ENCODE measurements at regions not wholly inside any gene's neighbourhood (a gene's known extent, or its start where the extent isn't known, plus 50 kb on each side); places are given as distances from the start of the nearest gene placed in this dataset.
A peak's percentile ranks its signal among the peaks of the same experiment; 100 is the strongest.
"Not testable (repeated sequence)": the region's sequence is repeated elsewhere in the genome, so short reads cannot be mapped to it uniquely, and the experiment has no call there.

DNA sequence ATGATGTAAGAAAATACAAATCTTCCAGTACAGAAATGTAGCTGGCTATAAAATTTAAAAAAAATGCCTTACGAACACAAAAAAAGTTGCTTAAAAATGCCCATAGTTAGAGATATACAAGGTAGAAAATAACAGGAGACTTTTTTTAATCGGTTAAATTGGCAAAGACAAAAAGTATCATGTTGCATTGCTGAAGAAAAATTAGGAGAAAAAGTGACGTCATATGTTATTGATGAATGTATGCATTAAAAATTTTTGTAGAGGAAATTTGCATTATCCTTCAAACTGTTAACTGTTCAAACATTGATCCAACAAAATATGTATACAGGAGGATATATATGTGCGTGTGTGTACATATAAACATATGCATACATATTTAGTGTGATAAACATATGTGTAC is 1634.4 kb upstream of the PCDH7 start:
- no peak for TF ChIP-seq POLR2A (IDR thresholded peaks at IDR 0.05)
- TF ChIP-seq, protein P1, sequence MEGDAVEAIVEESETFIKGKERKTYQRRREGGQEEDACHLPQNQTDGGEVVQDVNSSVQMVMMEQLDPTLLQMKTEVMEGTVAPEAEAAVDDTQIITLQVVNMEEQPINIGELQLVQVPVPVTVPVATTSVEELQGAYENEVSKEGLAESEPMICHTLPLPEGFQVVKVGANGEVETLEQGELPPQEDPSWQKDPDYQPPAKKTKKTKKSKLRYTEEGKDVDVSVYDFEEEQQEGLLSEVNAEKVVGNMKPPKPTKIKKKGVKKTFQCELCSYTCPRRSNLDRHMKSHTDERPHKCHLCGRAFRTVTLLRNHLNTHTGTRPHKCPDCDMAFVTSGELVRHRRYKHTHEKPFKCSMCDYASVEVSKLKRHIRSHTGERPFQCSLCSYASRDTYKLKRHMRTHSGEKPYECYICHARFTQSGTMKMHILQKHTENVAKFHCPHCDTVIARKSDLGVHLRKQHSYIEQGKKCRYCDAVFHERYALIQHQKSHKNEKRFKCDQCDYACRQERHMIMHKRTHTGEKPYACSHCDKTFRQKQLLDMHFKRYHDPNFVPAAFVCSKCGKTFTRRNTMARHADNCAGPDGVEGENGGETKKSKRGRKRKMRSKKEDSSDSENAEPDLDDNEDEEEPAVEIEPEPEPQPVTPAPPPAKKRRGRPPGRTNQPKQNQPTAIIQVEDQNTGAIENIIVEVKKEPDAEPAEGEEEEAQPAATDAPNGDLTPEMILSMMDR (IDR thresholded peaks at IDR 0.05) = no peak
- intact Hi-C loops (cut with DNase I) = no loop called here
- WGBS, 4 donors = 92 to 96% (median 92%) methylated on average over 4 of the region's 4 CpGs
- DNase-seq = no peak
- no peaks in the 10 kb centered on the region for H3K36me3 ChIP-seq
- no peaks in the 10 kb centered on the region for H3K4me1 ChIP-seq
- H3K27ac ChIP-seq = no peak overlapping the region
- no peaks in the 10 kb centered on the region for H3K27me3 ChIP-seq
- H3K9me3 ChIP-seq = no peaks in the 10 kb centered on the region
- ATAC-seq = no peak
- H3K4me3 ChIP-seq = no peak overlapping the region

DNA sequence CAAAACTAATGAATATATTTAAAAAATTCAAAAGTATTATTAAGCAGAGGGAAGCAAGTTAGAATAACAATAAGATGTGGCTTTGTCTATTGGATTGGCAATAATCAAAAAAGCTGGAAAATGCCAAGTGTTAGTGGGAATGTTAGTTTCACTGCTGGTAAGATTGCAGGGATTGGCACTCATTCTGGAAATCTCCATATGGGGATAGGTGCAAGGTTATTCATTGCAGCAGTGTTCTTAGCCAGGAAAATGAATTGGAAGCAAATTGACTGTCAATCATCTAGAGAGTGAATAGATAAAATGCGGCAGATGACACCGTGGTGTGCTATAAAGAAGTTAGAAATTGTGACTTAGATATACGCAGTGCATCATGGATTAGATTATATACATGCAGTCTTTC is 1615.5 kb upstream of the PCDH7 start:
- intact Hi-C loops (cut with DNase I) = no loop called here
- Histone ChIP-seq H3K4me1 (no peaks in the 10 kb centered on the region), H3K4me3 (no peak overlapping the region), H3K36me3 (no peaks in the 10 kb centered on the region), H3K27me3 (no peaks in the 10 kb centered on the region), H3K27ac (no peak overlapping the region), H3K9me3 (no peaks in the 10 kb centered on the region)
- WGBS, 4 donors = 74 to 84% (median 79%) methylated on average over 3 of the region's 3 CpGs
- TF ChIP-seq, protein P1 (IDR thresholded peaks at IDR 0.05) = no peak
- TF ChIP-seq POLR2A (IDR thresholded peaks at IDR 0.05) = no peak
- no peak for ATAC-seq
- DNase-seq = no peak

DNA sequence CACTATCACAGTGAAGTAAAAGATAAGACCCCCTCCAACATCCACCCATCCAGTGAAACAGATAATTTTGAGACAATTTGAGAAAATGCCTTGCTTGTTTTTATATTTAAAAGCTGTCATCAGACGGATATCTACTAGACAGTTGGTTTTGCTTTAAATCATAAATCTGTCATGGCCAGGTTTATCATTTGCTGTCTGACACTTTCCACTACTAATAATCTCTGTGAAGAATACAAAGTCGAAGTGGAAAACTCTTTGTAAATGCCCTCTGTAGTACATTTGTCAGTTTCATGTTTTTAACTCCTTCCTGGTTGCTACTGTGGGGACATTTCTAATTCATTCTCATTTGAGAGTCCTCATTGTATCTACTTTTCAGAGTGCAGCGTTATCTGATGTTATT is 1606.2 kb upstream of the PCDH7 start:
- Histone ChIP-seq H3K36me3 (no peaks in the 10 kb centered on the region), H3K4me1 (no peaks in the 10 kb centered on the region), H3K4me3 (no peak overlapping the region), H3K9me3 (no peaks in the 10 kb centered on the region), H3K27ac (no peak overlapping the region), H3K27me3 (no peaks in the 10 kb centered on the region)
- intact Hi-C loops (cut with DNase I) = no loop called here
- ATAC-seq (no peak), DNase-seq (no peak)
- WGBS, 4 donors = 40 to 47% (median 43%) methylated on average over 3 of the region's 3 CpGs
- no peak for TF ChIP-seq POLR2A (IDR thresholded peaks at IDR 0.05)
- TF ChIP-seq, protein P1 (IDR thresholded peaks at IDR 0.05) = no peak

DNA sequence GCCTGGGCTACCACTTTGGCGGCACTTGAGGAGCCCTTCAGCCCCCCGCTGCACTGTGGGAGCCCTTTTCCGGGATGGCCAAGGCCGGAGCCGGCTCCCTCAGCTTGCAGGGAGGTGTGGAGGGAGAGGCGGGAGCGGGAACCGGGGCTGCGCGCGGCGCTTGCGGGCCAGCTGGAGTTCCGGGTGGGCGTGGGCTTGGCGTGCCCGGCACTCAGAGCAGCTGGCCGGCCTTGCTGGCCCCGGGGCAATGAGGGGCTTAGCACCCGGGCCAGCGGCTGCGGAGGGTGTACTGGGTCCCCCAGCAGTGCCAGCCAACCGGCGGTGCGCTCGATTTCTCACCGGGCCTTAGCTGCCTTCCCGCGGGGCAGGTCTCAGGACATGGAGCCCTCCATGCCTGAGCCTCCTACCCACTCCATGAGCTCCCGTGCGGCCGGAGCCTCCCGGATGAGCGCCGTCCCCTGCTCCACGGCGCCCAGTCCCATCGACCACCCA is 1602.9 kb upstream of the PCDH7 start:
- 96 to 97% (median 96%) methylated on average over 25 to 38 of the region's 38 CpGs for WGBS, 4 donors
- DNase-seq = peak in 1 of 5 donors; percentile 44
- H3K9me3 ChIP-seq; intact Hi-C loops (cut with DNase I); H3K4me1 ChIP-seq; H3K27me3 ChIP-seq; H3K36me3 ChIP-seq; H3K4me3 ChIP-seq; H3K27ac ChIP-seq; ATAC-seq: not testable (repeated sequence)

DNA sequence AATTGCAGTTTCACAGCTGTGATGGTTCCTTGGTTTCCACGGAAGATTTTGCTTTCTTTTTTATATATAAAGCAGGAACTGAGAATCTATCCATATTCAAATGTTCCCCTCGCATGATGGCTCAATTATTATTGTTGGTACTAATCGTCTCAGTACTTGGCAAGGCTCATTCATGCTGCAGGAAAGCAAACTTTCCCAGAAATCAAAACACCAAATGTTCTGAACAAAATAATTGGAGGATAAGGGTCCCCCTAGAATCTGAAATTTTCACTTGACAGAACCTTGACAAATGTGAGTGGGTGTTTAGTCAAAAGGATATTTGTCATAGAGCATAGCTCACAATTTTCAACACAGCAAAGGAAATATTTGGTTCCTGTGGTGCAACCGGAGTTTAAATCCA is 1598.6 kb upstream of the PCDH7 start:
- 54 to 75% (median 69%) methylated on average over 4 of the region's 4 CpGs for WGBS, 4 donors
- ATAC-seq (no peak), DNase-seq (no peak)
- H3K4me1 ChIP-seq = no peaks in the 10 kb centered on the region
- no peaks in the 10 kb centered on the region for H3K36me3 ChIP-seq
- TF ChIP-seq, protein P1 (IDR thresholded peaks at IDR 0.05) = no peak
- TF ChIP-seq POLR2A (IDR thresholded peaks at IDR 0.05) = no peak
- intact Hi-C loops (cut with DNase I) = no loop called here
- H3K27ac ChIP-seq = no peak overlapping the region
- no peaks in the 10 kb centered on the region for H3K27me3 ChIP-seq
- no peak overlapping the region for H3K4me3 ChIP-seq
- H3K9me3 ChIP-seq = peaks cover 0 to 5% (median 0%) of the 10 kb centered on the region in 12 donors

All from heart left ventricle (tissue), 16 donors.